Epithelial cell of esophagus (primary cell): ENCODE measurements at regions not wholly inside any gene's neighbourhood (a gene's known extent, or its start where the extent isn't known, plus 50 kb on each side); places are given as distances from the start of the nearest gene placed in this dataset.
"Not testable (repeated sequence)": the region's sequence is repeated elsewhere in the genome, so short reads cannot be mapped to it uniquely, and the experiment has no call there.

Source experiments
- DNase-seq: peaks from one replicate; pipeline ENCODE4 v3.0.0; 2010; ENCODE audit warnings: low read depth
- H3K4me3 ChIP-seq: 2 replicates; pipeline ENCODE4 v1.5.1; 2011; ENCODE audit warnings: mild to moderate bottlenecking, low read length, control low read depth
- TF ChIP-seq, protein P1 (sequence below): IDR thresholded peaks from 2 replicates; pipeline ENCODE4 v1.5.1; 2011; ENCODE audit warnings: low read depth, mild to moderate bottlenecking, low read length, control low read depth, inconsistent platforms; ENCODE audit not compliant: insufficient read depth; ENCODE audit errors: missing control alignments

DNA sequence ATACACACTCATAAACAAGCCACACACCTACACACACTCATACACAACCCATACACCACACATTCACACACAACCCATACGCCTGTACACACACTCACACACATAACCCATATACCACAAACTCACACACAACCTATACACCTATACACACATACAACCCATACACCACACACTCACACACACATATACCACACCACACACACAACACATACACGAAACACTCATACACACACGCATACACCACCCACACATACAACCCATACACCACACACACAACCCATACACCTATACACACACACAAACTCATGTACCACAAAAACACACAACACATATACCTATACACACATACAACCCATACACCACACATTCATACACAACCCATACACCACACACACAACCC is 164.3 kb downstream of the TMEM121 start:
- no peak for DNase-seq
- H3K4me3 ChIP-seq = no peak overlapping the region
- TF ChIP-seq, protein P1, sequence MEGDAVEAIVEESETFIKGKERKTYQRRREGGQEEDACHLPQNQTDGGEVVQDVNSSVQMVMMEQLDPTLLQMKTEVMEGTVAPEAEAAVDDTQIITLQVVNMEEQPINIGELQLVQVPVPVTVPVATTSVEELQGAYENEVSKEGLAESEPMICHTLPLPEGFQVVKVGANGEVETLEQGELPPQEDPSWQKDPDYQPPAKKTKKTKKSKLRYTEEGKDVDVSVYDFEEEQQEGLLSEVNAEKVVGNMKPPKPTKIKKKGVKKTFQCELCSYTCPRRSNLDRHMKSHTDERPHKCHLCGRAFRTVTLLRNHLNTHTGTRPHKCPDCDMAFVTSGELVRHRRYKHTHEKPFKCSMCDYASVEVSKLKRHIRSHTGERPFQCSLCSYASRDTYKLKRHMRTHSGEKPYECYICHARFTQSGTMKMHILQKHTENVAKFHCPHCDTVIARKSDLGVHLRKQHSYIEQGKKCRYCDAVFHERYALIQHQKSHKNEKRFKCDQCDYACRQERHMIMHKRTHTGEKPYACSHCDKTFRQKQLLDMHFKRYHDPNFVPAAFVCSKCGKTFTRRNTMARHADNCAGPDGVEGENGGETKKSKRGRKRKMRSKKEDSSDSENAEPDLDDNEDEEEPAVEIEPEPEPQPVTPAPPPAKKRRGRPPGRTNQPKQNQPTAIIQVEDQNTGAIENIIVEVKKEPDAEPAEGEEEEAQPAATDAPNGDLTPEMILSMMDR = no peak

DNA sequence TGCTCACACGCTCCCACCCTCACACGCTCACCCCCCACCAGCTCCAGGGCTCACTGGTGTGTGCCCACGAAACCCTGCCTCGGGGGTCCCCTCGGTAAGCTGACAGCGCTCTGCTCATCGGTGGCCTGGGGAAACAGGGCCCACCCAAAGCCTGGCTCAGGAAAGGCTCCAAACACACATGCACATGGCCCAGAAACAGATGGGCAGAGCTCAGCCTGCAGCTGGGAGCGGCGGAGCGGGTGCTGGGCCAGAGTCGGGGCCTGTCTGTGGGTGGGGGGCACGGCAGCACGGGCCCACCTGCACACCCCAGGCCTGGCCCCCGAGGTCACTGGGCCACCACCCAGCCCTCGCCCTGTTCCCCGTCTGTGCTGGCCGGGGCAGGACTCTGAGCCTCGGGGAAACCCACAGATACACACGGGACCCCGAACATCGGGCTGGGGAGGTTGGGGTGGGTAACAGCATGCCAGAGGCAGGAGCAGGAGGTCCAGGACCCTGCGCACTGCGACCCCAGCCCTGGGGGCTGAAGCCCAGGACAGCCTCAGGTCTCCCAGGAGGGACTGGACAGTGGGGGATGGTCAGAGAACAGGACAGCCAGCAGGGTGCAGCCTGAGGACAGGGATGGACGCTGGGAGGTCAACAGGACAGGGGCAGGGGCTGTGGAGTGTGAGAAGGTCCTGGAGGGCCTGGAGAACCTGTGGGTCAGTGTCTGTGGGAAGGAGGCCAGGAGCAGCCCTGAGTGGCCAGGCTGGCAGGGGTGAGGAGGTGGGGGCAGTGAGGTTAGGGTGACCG is 165.1 kb downstream of the TMEM121 start:
- DNase-seq, H3K4me3 ChIP-seq: not testable (repeated sequence)

DNA sequence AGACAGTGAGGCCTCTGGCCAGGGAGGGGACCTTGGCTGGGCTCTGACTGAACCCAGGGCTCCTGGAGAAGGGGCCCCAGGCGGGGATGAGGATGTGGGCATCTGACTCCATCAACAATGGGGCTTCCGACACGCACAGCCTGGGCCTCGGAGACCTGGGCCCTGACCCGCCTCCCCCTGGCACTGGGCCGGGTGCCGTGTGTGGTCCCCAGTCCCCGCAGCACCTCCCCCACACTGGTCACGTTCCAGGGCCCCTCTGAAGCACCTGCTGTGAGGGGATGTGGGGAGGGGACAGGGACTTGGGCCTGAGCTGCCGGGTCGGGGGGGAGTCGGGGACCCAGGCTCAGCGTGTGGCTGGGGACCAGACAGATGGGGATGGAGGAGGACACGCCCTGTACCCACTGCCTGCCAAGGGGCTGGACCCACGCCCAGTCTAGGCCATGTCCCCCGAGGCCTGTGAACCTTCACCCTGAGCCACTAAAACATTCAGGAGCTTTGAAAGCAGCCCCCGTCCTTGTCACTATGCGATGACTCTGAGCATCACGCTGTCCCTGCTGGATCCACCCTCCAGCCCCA is 165.8 kb downstream of the TMEM121 start:
- DNase-seq, H3K4me3 ChIP-seq: not testable (repeated sequence)

DNA sequence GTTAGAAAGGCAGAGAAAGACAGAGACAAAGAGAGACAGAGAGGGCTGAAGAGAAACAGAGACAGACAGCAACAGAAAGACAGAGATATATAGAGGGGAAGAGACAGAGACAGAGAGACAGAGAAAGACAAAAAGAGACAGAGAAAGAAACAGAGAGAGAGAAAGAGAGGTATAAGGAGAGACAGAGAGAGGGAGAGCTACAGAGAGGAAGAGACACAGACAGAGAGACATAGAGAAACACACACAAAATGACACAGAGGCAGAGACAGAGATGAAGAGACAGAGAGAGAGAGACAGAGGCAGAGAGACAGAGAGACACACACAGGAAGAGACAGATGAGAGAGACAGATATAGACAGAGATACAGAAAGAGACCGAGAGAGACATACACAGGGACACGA is 168.6 kb downstream of the TMEM121 start:
- H3K4me3 ChIP-seq = no peak overlapping the region
- no peak for DNase-seq
- TF ChIP-seq, protein P1 = no peak

DNA sequence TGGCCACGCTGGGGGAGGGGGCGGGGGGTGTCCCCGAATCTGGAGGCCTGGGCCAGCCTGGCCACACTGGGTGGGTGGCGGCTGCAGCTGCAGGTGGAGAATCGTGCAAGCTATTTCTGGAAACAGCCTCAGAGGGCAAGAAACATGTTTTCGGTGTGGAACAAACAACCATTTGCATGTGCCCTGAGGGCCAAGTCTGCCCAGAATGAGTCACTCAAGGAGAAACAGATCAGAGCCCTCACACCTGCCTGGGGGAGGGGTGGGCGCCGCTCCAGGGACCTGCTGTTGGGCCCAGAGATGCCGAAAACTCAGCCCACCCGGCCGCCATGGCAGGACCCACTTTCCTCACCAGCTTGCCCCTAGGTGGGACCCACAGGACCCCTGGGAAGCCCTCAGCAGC is 170.0 kb downstream of the TMEM121 start:
- not testable (repeated sequence) for DNase-seq, H3K4me3 ChIP-seq

DNA sequence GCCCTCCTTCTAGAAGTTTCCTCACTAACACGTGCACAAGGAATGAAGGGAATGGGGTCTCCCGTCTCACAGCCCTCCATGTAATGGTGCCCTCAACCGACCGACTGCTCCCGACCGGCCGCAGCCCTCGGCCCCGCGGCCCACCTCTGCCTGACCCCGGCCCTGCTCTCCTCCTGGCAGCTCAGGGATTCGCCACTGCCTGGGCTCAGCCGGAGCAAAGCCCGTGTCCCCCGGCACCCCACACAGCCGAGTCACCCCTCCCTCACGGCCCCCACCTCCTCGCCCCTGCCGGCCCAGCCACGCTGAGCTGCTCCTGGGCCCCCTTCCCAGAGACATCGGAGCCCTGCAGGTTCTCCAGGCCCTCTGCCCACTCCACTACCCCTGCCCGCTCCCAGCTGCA is 171.0 kb downstream of the TMEM121 start:
- DNase-seq, H3K4me3 ChIP-seq: not testable (repeated sequence)

DNA sequence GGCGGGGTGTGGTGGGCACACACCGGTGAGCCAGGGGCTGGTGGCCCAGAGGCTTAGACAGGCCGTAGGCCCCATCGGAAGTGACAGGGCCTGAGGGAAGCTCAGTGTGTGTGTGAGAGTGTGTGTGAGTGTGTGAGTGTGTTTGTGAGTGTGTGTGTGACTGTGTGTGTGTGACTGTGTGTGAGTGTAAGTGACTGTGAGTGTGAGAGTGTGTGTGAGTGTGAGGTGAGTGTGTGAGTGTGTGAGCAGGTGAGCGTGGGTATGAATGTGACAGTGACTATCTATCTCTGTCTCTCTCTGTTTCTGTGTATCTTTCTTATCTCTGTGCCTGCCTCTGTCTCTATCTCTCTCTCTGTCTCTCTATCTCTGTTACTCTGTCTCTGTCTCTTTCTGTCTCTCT is 171.6 kb downstream of the TMEM121 start:
- H3K4me3 ChIP-seq, DNase-seq: not testable (repeated sequence)

DNA sequence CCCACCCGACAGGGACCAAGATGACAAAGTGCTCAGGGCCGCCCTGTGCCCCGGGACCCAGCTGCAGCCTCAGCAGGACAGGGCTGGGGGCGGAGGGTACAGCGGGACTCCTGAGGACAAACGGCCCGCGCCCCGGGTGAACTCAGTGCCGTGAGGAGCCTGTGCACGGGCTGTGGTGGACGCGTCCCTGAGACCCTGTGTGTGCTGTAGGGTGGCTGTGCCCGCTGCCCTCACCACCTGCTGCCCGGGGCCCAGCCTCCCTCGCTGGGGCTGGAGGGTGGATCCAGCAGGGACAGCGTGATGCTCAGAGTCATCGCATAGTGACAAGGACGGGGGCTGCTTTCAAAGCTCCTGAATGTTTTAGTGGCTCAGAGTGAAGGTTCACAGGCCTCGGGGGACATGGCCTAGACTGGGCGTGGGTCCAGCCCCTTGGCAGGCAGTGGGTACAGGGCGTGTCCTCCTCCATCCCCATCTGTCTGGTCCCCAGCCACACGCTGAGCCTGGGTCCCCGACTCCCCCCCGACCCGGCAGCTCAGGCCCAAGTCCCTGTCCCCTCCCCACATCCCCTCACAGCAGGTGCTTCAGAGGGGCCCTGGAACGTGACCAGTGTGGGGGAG is 172.7 kb downstream of the TMEM121 start:
- not testable (repeated sequence) for H3K4me3 ChIP-seq, DNase-seq

DNA sequence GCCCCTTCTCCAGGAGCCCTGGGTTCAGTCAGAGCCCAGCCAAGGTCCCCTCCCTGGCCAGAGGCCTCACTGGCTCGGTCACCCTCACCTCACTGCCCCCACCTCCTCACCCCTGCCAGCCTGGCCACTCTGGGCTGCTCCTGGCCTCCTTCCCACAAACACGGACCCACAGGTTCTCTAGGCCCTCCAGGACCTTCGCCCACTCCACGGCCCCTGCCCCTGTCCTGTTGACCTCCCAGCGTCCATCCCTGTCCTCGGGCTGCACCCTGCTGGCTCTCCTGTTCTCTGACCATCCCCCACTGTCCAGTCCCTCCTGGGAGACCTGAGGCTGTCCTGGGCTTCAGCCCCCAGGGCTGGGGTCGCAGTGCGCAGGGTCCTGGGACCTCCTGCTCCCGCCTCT is 173.3 kb downstream of the TMEM121 start:
- DNase-seq, H3K4me3 ChIP-seq: not testable (repeated sequence)

DNA sequence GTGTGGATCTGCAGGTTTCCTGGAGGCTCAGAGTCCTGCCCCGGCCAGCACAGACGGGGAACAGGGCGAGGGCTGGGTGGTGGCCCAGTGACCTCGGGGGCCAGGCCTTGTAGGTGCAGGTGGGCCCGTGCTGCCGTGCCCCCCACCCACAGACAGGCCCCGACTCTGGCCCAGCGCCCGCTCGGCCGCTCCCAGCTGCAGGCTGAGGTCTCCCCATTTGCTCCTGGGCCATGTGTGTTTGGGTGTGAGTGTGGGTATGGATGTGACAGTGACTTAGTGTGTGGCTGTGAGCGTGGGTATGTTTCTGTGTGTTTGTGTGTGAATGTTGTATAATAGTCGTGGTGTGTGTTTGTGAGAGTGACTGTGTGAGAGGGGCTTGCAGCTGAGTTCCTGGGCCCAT is 173.8 kb downstream of the TMEM121 start:
- not testable (repeated sequence) for H3K4me3 ChIP-seq, DNase-seq

DNA sequence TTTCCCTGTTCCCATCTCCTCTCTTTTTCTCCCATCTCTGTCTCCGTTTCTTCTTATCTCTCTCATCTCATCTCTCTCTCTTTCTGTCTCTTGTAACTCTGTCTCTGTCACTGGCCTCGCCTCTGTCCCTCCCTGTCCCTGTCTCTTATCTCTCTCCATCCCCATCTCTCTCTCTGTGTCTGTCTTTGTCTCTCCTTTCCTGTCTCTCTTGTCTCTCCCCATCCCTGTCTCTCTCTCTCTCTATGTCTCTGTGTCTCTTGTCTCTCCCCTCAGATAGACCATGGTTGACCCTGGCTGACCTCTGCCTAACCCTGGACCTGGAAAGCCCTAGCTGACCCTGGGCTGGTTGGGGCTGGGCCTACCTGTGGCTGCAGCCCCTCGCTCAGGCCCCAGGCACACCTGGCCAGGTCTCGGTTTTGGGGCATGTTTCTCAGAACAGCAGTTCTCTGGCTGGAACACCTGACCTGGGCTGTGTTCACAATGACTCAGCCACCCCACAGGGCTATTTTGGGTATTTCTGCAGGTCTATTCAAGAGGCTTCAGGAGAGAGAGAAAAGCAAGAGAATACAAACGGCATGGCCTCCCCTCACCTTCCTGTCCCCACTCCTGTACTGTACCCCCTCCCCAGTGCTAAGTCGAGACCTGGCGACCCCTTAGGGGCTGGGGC is 174.4 kb downstream of the TMEM121 start:
- no peak overlapping the region for H3K4me3 ChIP-seq
- no peak for DNase-seq
- TF ChIP-seq, protein P1 = no peak
